ENCODE measurements at regions not wholly inside any gene's neighbourhood (a gene's known extent, or its start where the extent isn't known, plus 50 kb on each side); places are given as distances from the start of the nearest gene placed in this dataset.

GRCh38 chr4:20463176-20463430 lies 211.4 kb downstream of the SLIT2 start:
- TF ChIP-seq EZH2 (IDR thresholded peaks at IDR 0.05; ENCODE audit: low read length, unreplicated experiment) (no peak), EZH2phosphoT487 (IDR thresholded peaks at IDR 0.05; ENCODE audit: borderline replicate concordance, low read length) (no peak), CTCF (conservative IDR thresholded peaks at IDR 0.05; ENCODE audit: low read depth, low read length) (no peak)
- Histone ChIP-seq H3K27ac (ENCODE audit: low read length) (no peak overlapping the region), H3F3A (ENCODE audit: low read length, unreplicated experiment) (no peaks in the 10 kb centered on the region), H2AFZ (ENCODE audit: low read length) (no peak overlapping the region), H3K4me2 (ENCODE audit: low read length) (no peak overlapping the region), H3K9ac (ENCODE audit: low read length) (no peak overlapping the region), H3K9me2 (replicated peaks; ENCODE audit: low read length) (no peaks in the 10 kb centered on the region), H3K9me3 (ENCODE audit: low read length) (no peaks in the 10 kb centered on the region), H3K4me1 (ENCODE audit: insufficient read depth, low read length) (peaks cover 20% of the 10 kb centered on the region), H3K79me2 (ENCODE audit: low read length) (peaks cover 6% of the 10 kb centered on the region; the same call in 1 of the 2 replicates), H3K4me3 (ENCODE audit: low read length) (no peak overlapping the region), H4K20me1 (ENCODE audit: low read length) (no peaks in the 10 kb centered on the region), H3K36me3 (ENCODE audit: low read depth, low read length) (no peaks in the 10 kb centered on the region), H3K27me3 (ENCODE audit: low read length) (no peaks in the 10 kb centered on the region)
- BruUV-seq (replicated peaks): no TSS peak
- no peak for ATAC-seq
- intact Hi-C loops (cut with micrococcal nuclease): loop anchor here (5.0 kb wide), 1 partner anchor 44 kb away; no protein-coding TSS in a partner anchor
- ChIA-PET POLR2A (ENCODE audit: unreplicated experiment) (no interaction called here), CTCF (no interaction called here)
- no peak for DNase-seq

GRCh38 chr4:20464381-20464780 lies 212.7 kb downstream of the SLIT2 start:
- CTCF ChIA-PET: no interaction called here
- Histone ChIP-seq H3K79me2 (ENCODE audit: low read length) (peaks cover 6% of the 10 kb centered on the region; the same call in 1 of the 2 replicates), H2AFZ (ENCODE audit: low read length) (no peak overlapping the region), H3K36me3 (ENCODE audit: low read depth, low read length) (no peaks in the 10 kb centered on the region), H3K9ac (ENCODE audit: low read length) (no peak overlapping the region), H3K9me3 (ENCODE audit: low read length) (no peaks in the 10 kb centered on the region), H4K20me1 (ENCODE audit: low read length) (no peaks in the 10 kb centered on the region), H3K9me2 (replicated peaks; ENCODE audit: low read length) (no peaks in the 10 kb centered on the region), H3K4me2 (ENCODE audit: low read length) (peak overlapping the region; percentile 68), H3K27ac (ENCODE audit: low read length) (peak overlapping the region; percentile 38), H3K4me1 (ENCODE audit: insufficient read depth, low read length) (peaks cover 20% of the 10 kb centered on the region), H3K4me3 (ENCODE audit: low read length) (no peak overlapping the region; the same call in 1 of the 2 replicates), H3K27me3 (ENCODE audit: low read length) (no peaks in the 10 kb centered on the region), H3F3A (ENCODE audit: low read length, unreplicated experiment) (no peaks in the 10 kb centered on the region)
- DNase-seq (peak; percentile 77), ATAC-seq (peak; percentile 99)
- TF ChIP-seq CTCF (conservative IDR thresholded peaks at IDR 0.05; ENCODE audit: low read depth, low read length): no peak
- TF ChIP-seq EZH2phosphoT487 (IDR thresholded peaks at IDR 0.05; ENCODE audit: borderline replicate concordance, low read length): no peak
- no peak for TF ChIP-seq EZH2 (IDR thresholded peaks at IDR 0.05; ENCODE audit: low read length, unreplicated experiment)
- intact Hi-C loops (cut with micrococcal nuclease): loop anchor here (5.0 kb wide), 1 partner anchor 43 kb away; no protein-coding TSS in a partner anchor
- POLR2A ChIA-PET (ENCODE audit: unreplicated experiment): no interaction called here
- no TSS peak for BruUV-seq (replicated peaks)

GRCh38 chr4:20474119-20474518 lies 222.4 kb downstream of the SLIT2 start:
- ATAC-seq (no peak), DNase-seq (peak; percentile 31)
- CTCF ChIA-PET: no interaction called here

More at GRCh38 chr4:20474119-20474518, 222.4 kb downstream of the SLIT2 start:
- intact Hi-C loops (cut with micrococcal nuclease): no loop called here
- no peak overlapping the region for H2AFZ ChIP-seq (ENCODE audit: low read length)
- no peaks in the 10 kb centered on the region for H4K20me1 ChIP-seq (ENCODE audit: low read length)
- H3K27me3 ChIP-seq (ENCODE audit: low read length): no peaks in the 10 kb centered on the region
- H3K27ac ChIP-seq (ENCODE audit: low read length): no peak overlapping the region
- no peak for TF ChIP-seq CTCF (conservative IDR thresholded peaks at IDR 0.05; ENCODE audit: low read depth, low read length)
- TF ChIP-seq EZH2phosphoT487 (IDR thresholded peaks at IDR 0.05; ENCODE audit: borderline replicate concordance, low read length): no peak
- TF ChIP-seq EZH2 (IDR thresholded peaks at IDR 0.05; ENCODE audit: low read length, unreplicated experiment): no peak
- H3K9ac ChIP-seq (ENCODE audit: low read length): no peak overlapping the region
- POLR2A ChIA-PET (ENCODE audit: unreplicated experiment): no interaction called here
- H3K9me2 ChIP-seq (replicated peaks; ENCODE audit: low read length): no peaks in the 10 kb centered on the region
- no peaks in the 10 kb centered on the region for H3K4me1 ChIP-seq (ENCODE audit: insufficient read depth, low read length)
- no peaks in the 10 kb centered on the region for H3K9me3 ChIP-seq (ENCODE audit: low read length)
- no TSS peak for BruUV-seq (replicated peaks)
- H3K4me3 ChIP-seq (ENCODE audit: low read length): no peak overlapping the region
- H3F3A ChIP-seq (ENCODE audit: low read length, unreplicated experiment): no peaks in the 10 kb centered on the region
- no peaks in the 10 kb centered on the region for H3K79me2 ChIP-seq (ENCODE audit: low read length)
- no peak overlapping the region for H3K4me2 ChIP-seq (ENCODE audit: low read length)
- H3K36me3 ChIP-seq (ENCODE audit: low read depth, low read length): no peaks in the 10 kb centered on the region
